ENCODE measurements at regions not wholly inside any gene's neighbourhood (a gene's known extent, or its start where the extent isn't known, plus 50 kb on each side); places are given as distances from the start of the nearest gene placed in this dataset.

GRCh38 chr2:153072077-153072476 lies 353.7 kb downstream of the ARL6IP6 start:
- H3K4me3 ChIP-seq (ENCODE audit: low read depth, low read length), result no peak overlapping the region
- DNase-seq (ENCODE audit: low read depth), result no peak
- no peak for TF ChIP-seq CTCF (IDR thresholded peaks at IDR 0.05; ENCODE audit: control insufficient read depth, extremely low read depth, insufficient read depth)

GRCh38 chr2:153071090-153071489 lies 352.7 kb downstream of the ARL6IP6 start:
- TF ChIP-seq CTCF (IDR thresholded peaks at IDR 0.05; ENCODE audit: control insufficient read depth, extremely low read depth, insufficient read depth), result no peak
- H3K4me3 ChIP-seq (ENCODE audit: low read depth, low read length), result no peak overlapping the region
- DNase-seq (ENCODE audit: low read depth), result no peak

GRCh38 chr2:153068915-153069314 lies 350.5 kb downstream of the ARL6IP6 start:
- no peak for TF ChIP-seq CTCF (IDR thresholded peaks at IDR 0.05; ENCODE audit: control insufficient read depth, extremely low read depth, insufficient read depth)
- DNase-seq (ENCODE audit: low read depth), result no peak
- no peak overlapping the region for H3K4me3 ChIP-seq (ENCODE audit: low read depth, low read length)

- no peak overlapping the region for H3K4me3 ChIP-seq (ENCODE audit: low read depth, low read length)
- DNase-seq (ENCODE audit: low read depth), result no peak
- TF ChIP-seq CTCF (IDR thresholded peaks at IDR 0.05; ENCODE audit: control insufficient read depth, extremely low read depth, insufficient read depth), result no peak
Observed at GRCh38 chr2:153068052-153068451, 349.6 kb downstream of the ARL6IP6 start.

- no peak overlapping the region for H3K4me3 ChIP-seq (ENCODE audit: low read depth, low read length)
- no peak for TF ChIP-seq CTCF (IDR thresholded peaks at IDR 0.05; ENCODE audit: control insufficient read depth, extremely low read depth, insufficient read depth)
- DNase-seq (ENCODE audit: low read depth), result no peak
Observed at GRCh38 chr2:153059338-153060052, 341.1 kb downstream of the ARL6IP6 start.

- H3K4me3 ChIP-seq (ENCODE audit: low read depth, low read length), result no peak overlapping the region
- no peak for DNase-seq (ENCODE audit: low read depth)
- no peak for TF ChIP-seq CTCF (IDR thresholded peaks at IDR 0.05; ENCODE audit: control insufficient read depth, extremely low read depth, insufficient read depth)
Observed at GRCh38 chr2:153057743-153058142, 339.3 kb downstream of the ARL6IP6 start.

- no peak for TF ChIP-seq CTCF (IDR thresholded peaks at IDR 0.05; ENCODE audit: control insufficient read depth, extremely low read depth, insufficient read depth)
- no peak overlapping the region for H3K4me3 ChIP-seq (ENCODE audit: low read depth, low read length)
- DNase-seq (ENCODE audit: low read depth), result no peak
Observed at GRCh38 chr2:153055182-153055581, 336.8 kb downstream of the ARL6IP6 start.
